COLO829 (cell line): ENCODE measurements at regions not wholly inside any gene's neighbourhood (a gene's known extent, or its start where the extent isn't known, plus 50 kb on each side); places are given as distances from the start of the nearest gene placed in this dataset.
"Not testable (repeated sequence)": the region's sequence is repeated elsewhere in the genome, so short reads cannot be mapped to it uniquely, and the experiment has no call there.

Experiments used
- DNase-seq: peaks from one replicate; pipeline ENCODE4 v3.0.0; 2012; ENCODE audit warnings: low spot score

DNA sequence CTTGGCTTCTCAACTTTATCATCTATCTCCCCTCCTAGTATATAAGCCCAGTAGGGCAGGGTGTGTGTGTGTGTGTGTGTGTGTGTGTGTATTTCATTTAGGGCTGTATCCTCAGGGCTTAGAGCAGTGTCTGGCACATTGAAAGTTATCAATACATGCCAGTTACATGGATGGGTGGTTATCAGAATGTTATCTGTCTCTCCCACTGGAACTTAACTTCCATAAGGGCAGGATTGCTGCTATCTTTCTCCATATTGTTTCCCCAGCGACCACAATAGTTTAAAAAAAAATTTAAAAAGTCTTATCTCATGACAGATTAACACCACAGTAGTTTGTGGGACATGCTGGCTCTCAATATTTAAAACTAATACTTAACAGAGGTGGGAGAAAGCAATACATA lies 488.9 kb downstream of the PLCL1 start:
- DNase-seq, result no peak

GRCh38 chr2:198289811-198290210 lies 485.4 kb downstream of the PLCL1 start:
- DNase-seq, result no peak

GRCh38 chr2:198287706-198288105 lies 483.3 kb downstream of the PLCL1 start:
- DNase-seq, result no peak

DNA sequence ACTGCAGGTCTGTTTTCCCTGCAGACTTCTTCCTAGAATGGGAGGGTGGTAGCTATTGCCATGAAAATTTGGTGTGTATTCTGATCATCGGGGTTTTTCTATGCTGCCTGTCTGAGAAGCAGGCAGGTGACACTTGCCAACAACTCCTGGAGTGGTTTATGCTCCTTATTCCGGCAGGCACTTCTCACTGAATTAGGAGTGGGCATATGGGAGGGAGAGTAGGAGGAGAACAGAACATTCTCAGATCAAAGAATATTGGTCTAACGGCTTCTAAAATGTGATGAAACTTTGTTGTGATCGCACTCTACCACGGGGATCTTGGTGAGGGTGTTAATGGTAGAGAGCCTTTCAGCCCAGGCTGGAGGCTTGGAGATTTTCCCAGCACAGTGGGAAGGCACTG lies 480.8 kb downstream of the PLCL1 start:
- no peak for DNase-seq

DNA sequence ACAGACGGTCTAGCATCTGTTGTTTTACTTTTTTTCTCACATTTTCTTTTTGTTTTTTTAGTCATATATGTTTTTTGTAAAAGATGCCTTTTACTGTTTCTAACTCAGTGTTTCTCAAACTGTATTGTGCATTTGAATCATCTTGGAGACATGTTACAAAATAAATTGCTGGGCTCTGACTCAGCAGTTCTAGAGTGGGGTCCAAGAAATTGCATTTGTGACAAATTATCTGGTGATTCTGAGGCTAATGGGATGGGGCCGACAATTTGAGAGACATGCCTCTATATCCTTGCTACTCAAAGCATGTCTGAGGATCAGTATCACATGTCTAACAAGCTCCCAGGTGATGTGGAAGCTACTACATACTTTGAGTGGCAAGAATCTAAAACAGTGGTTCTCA lies 478.8 kb downstream of the PLCL1 start:
- DNase-seq, result no peak

- no peak for DNase-seq
Measured at GRCh38 chr2:198282061-198282460, 477.7 kb downstream of the PLCL1 start.

- DNase-seq, result no peak
Measured at GRCh38 chr2:198280145-198280544, 475.8 kb downstream of the PLCL1 start.

- no peak for DNase-seq
Measured at GRCh38 chr2:198279026-198279425, 474.6 kb downstream of the PLCL1 start.

DNA sequence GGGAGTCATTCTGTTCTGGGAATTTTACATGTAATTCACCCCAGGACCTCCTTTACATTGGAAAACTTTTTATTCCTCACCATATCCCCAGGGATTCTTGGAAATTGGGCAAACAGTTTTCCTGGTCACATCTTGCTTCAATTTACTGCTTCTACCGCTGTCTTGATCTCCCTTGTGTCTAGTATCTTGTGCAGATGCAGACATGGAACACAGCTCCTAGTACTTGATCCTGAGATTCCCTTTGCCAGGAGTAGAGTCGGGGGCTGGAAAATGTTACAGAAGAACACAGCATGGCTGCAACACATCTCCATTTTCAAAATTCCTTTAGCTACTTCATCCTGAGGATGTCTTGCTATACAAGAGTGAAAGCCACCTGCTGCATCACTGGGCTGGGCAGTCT lies 472.8 kb downstream of the PLCL1 start:
- no peak for DNase-seq

- DNase-seq, result peak; percentile 19
Measured at GRCh38 chr2:198273660-198274059, 469.3 kb downstream of the PLCL1 start.

GRCh38 chr2:198270157-198270556 lies 465.8 kb downstream of the PLCL1 start:
- DNase-seq, result not testable (repeated sequence)

DNA sequence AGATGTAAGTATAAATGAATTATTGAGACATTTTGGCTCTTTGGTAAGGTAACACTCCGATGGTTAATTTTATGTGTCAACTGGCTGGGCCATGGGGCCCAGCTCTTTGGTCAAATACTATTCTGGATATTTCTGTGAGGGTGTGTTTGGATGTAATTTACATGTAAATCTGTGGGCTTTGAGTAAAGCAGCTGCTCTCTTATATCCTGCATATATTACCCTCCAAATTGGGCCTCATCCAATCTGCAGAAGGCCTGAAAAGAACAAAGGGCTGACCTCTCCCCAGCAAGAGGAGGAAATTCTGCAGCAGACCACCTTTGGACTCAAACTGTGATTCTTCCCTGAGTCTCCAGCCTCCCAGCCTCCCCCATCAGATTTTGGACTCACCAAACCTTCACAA lies 464.1 kb downstream of the PLCL1 start:
- DNase-seq, result no peak

- DNase-seq, result peak; percentile 32
Measured at GRCh38 chr2:198259496-198259895, 455.1 kb downstream of the PLCL1 start.

GRCh38 chr2:198254536-198255090 lies 450.2 kb downstream of the PLCL1 start:
- DNase-seq, result peak; percentile 28

DNA sequence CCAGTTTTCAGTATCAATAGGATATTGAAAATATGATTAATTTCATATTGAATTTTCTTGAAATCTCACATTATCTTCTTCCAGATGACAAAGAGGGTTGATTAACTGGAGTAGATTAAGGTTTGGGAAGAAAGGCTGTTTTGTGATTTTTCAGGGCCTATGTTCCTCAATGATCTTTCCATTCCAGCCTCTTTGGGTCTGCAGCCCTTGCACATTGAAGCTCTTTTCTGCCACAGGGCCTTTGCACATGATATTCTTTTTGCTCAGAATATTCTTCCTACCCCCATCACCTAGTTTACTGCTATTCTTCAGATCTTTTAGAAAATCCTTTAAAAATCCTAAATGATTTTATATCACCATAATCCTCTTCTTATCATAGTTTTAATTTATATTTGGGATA lies 449.6 kb downstream of the PLCL1 start:
- DNase-seq, result no peak

GRCh38 chr2:198252472-198252871 lies 448.1 kb downstream of the PLCL1 start:
- DNase-seq, result no peak

DNA sequence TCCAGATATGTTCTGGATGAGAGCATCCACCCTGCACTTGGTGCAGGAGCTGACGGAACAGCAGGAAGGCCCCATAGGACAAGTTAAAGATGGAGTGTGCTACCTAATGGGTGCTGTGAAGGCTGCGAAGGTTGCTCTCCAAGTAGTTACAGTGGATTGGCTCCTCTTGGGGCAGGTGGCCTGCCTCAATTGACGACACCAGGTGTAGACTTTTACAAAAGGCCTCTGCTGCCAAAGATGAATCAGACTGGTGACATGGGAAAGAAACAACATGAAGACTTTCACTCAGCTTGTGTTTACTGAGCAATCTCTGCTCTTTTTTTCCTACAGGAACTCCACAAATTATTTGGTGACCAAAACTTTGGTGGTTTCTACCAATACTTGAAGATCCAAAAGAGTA lies 437.7 kb downstream of the PLCL1 start:
- DNase-seq, result no peak

- no peak for DNase-seq
Measured at GRCh38 chr2:198238429-198238828, 434.0 kb downstream of the PLCL1 start.

GRCh38 chr2:198236338-198236737 lies 431.9 kb downstream of the PLCL1 start:
- DNase-seq, result no peak

- DNase-seq, result peak; percentile 34
Measured at GRCh38 chr2:198232281-198232680, 427.9 kb downstream of the PLCL1 start.

DNA sequence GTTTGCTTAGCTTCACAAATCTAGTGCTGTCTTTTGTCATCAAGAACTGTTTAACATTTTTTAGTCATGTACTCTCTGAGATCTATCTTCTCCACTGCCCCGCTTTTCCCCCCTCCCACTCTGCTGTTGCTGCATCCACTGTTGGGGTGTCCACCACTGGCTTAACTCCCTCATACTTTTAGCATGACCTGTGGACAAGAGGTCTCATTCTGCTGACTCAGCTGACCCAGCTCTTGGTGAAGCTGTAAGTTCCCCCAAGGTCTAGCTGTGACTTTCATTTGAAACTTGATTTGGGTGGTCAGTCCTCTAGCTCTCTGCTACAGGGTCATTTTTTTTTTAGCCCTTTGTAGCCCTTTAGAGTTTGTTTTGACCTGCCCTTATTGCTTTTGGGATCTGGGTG lies 427.2 kb downstream of the PLCL1 start:
- no peak for DNase-seq

- no peak for DNase-seq
Measured at GRCh38 chr2:198220763-198221610, 416.6 kb downstream of the PLCL1 start.

DNA sequence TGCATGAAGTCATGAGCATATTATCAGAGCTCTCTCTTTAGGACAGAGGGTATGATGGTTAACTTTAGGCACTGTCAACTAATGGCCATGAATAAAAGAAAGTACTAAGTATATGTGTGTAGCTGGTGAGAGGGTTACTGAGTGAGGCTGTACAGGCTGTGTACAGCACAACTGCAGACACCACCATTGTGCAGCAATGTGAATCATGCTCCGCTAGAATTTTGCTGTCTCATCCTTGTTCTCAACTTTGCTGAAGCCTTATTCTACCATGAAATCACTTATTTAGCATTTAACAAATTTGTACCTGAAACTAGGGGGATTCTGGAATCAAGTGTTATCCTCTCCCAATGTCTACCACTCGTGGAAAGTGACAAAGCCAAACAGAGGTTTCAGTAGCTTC lies 414.9 kb downstream of the PLCL1 start:
- DNase-seq, result no peak

DNA sequence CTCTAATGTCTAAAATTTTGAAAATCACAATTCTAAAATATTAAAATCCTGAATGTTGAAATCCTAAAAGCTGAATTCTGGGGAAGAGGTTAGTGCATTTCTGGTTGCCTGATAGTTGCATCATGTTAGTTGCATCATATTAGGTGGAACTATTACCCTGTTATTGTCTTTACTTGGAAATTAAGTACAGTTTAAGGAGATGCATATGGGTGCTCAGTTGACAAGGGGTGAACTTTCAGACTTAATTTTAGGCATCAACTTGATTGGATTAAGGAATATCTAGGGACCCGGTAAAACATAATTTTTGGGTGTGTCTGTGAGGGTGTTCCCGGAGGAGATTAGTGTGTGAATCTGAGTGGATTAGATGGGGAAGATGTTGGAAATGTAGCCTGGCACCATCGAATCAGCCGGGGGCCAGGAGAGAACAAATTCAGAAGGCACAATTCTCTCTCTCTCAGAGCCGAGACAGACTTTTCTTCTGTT lies 409.8 kb downstream of the PLCL1 start:
- no peak for DNase-seq
